GM19239 (cell line): ENCODE measurements at regions not wholly inside any gene's neighbourhood (a gene's known extent, or its start where the extent isn't known, plus 50 kb on each side); places are given as distances from the start of the nearest gene placed in this dataset.
"Not testable (repeated sequence)": the region's sequence is repeated elsewhere in the genome, so short reads cannot be mapped to it uniquely, and the experiment has no call there.

Experiments
- DNase-seq: peaks from one replicate; pipeline ENCODE4 v3.0.0; 2011; ENCODE audit warnings: low spot score; ENCODE audit not compliant: insufficient read length
- FAIRE-seq: peaks from 2 replicates; lab custom pipeline; 2011; peaks lifted over from hg19 to GRCh38; lab: Jason Lieb, UNC

GRCh38 chr11:13160806-13161205, 116.8 kb upstream of the BMAL1 start:
- FAIRE-seq: no peak
- no peak for DNase-seq

GRCh38 chr11:13163158-13163557, 114.4 kb upstream of the BMAL1 start:
- no peak for DNase-seq
- no peak for FAIRE-seq

GRCh38 chr11:13166036-13166435, 111.6 kb upstream of the BMAL1 start:
- DNase-seq (no peak), FAIRE-seq (no peak)

GRCh38 chr11:13168271-13168670, 109.3 kb upstream of the BMAL1 start:
- FAIRE-seq: no peak
- no peak for DNase-seq

- DNase-seq: no peak
- FAIRE-seq: no peak
Measured at GRCh38 chr11:13169709-13170108, 107.9 kb upstream of the BMAL1 start.

- DNase-seq (no peak), FAIRE-seq (no peak)
Measured at GRCh38 chr11:13174090-13174489, 103.5 kb upstream of the BMAL1 start.

GRCh38 chr11:13183094-13183825, 94.3 kb upstream of the BMAL1 start:
- no peak for DNase-seq
- peak; percentile 83 for FAIRE-seq

- no peak for FAIRE-seq
Measured at GRCh38 chr11:13183826-13184196, 93.8 kb upstream of the BMAL1 start.

GRCh38 chr11:13184295-13184794, 93.2 kb upstream of the BMAL1 start:
- DNase-seq: no peak
- no peak for FAIRE-seq

More at GRCh38 chr11:13183826-13184196, 93.8 kb upstream of the BMAL1 start:
- DNase-seq: no peak

- no peak for FAIRE-seq
- no peak for DNase-seq
Measured at GRCh38 chr11:13188179-13188578, 89.4 kb upstream of the BMAL1 start.

- DNase-seq (no peak), FAIRE-seq (no peak)
Measured at GRCh38 chr11:13189561-13190426, 87.8 kb upstream of the BMAL1 start.

GRCh38 chr11:13193613-13194012, 84.0 kb upstream of the BMAL1 start:
- DNase-seq: no peak
- no peak for FAIRE-seq

GRCh38 chr11:13197374-13197773, 80.2 kb upstream of the BMAL1 start:
- not testable (repeated sequence) for FAIRE-seq, DNase-seq

GRCh38 chr11:13205486-13205885, 72.1 kb upstream of the BMAL1 start:
- no peak for DNase-seq
- peak; percentile 90 for FAIRE-seq

GRCh38 chr11:13206086-13206640, 71.4 kb upstream of the BMAL1 start:
- FAIRE-seq (no peak), DNase-seq (no peak)

- no peak for DNase-seq
- FAIRE-seq: peak; percentile 33
Measured at GRCh38 chr11:13207270-13207664, 70.3 kb upstream of the BMAL1 start.

- DNase-seq (no peak), FAIRE-seq (peak; percentile 14)
Measured at GRCh38 chr11:13207665-13208594, 69.7 kb upstream of the BMAL1 start.

- FAIRE-seq (no peak), DNase-seq (no peak)
Measured at GRCh38 chr11:13208921-13209320, 68.7 kb upstream of the BMAL1 start.

- DNase-seq: no peak
- no peak for FAIRE-seq
Measured at GRCh38 chr11:13209379-13209778, 68.2 kb upstream of the BMAL1 start.

- peak; percentile 33 for FAIRE-seq
Measured at GRCh38 chr11:13210424-13210823, 67.2 kb upstream of the BMAL1 start.

More at GRCh38 chr11:13210424-13210823, 67.2 kb upstream of the BMAL1 start:
- no peak for DNase-seq
